Lung (tissue), 11 donors: ENCODE measurements at regions not wholly inside any gene's neighbourhood (a gene's known extent, or its start where the extent isn't known, plus 50 kb on each side); places are given as distances from the start of the nearest gene placed in this dataset.

Experiments
- ATAC-seq: fragments of 200-7000 bp; cut with Tn5 transposase; one replicate; pipeline ENCODE4 v1.9.1; 2020; ENCODE audit warnings: moderate number of reproducible peaks; ENCODE audit not compliant: insufficient read depth, low FRiP score
- DNase-seq, 3 donors: peaks; one replicate each; pipeline ENCODE4 v3.0.0-alpha.2; 2013 to 2017
- H3K27ac ChIP-seq, 2 donors: one replicate each; pipeline ENCODE4 v1.5.1; 2013; ENCODE audit warnings: mild to moderate bottlenecking in 2 of 2, moderate library complexity in 2 of 2, control low read depth in 1 of 2, inconsistent platforms in 1 of 2, low read depth in 1 of 2, low read length in 1 of 2
- H3K27me3 ChIP-seq, 3 donors: one replicate each; pipeline ENCODE4 v1.5.1; 2013; ENCODE audit warnings: low read length in 2 of 3; ENCODE audit not compliant: control insufficient read depth in 3 of 3, insufficient read depth in 3 of 3
- H3K36me3 ChIP-seq, 4 donors: one replicate each; pipeline ENCODE4 v1.5.1; 2013; ENCODE audit warnings: low read length in 4 of 4, mild to moderate bottlenecking in 1 of 4, moderate library complexity in 1 of 4; ENCODE audit not compliant: control insufficient read depth in 4 of 4, insufficient read depth in 4 of 4
- H3K4me1 ChIP-seq, 5 donors: one replicate each; pipeline ENCODE4 v1.5.1; 2013; ENCODE audit warnings: low read length in 5 of 5, mild to moderate bottlenecking in 2 of 5, moderate library complexity in 1 of 5; ENCODE audit not compliant: control insufficient read depth in 5 of 5, insufficient read depth in 5 of 5
- H3K4me3 ChIP-seq: one replicate; pipeline ENCODE4 v1.5.1; 2013; ENCODE audit warnings: mild to moderate bottlenecking, control low read depth, moderate library complexity
- H3K9ac ChIP-seq, 2 donors: one replicate each; pipeline ENCODE4 v1.5.1; 2013; ENCODE audit warnings: low read length in 2 of 2, control low read depth in 1 of 2; ENCODE audit not compliant: insufficient read depth in 1 of 2
- H3K9me3 ChIP-seq, 4 donors: one replicate each; pipeline ENCODE4 v1.5.1; 2013; ENCODE audit warnings: low read length in 3 of 4, mild to moderate bottlenecking in 1 of 4, moderate library complexity in 1 of 4; ENCODE audit not compliant: control insufficient read depth in 4 of 4, insufficient read depth in 3 of 4
- WGBS, 2 donors: extraction: QIAGEN DNeasy Blood & Tissue Kit; methylation state at CpG; one replicate each; pipeline ENCODE4 v1.1.7; 2013; 5-methylcytosine and 5-hydroxymethylcytosine counted together
- TF ChIP-seq, protein P1 (sequence below): IDR thresholded peaks from 2 replicates; pipeline ENCODE4 v1.5.1; 2012; ENCODE audit warnings: mild to moderate bottlenecking; ENCODE audit errors: control extremely low read depth, extremely low read depth
- donor health status: control.
- donor health status: control.
- donor health status: Bipolar disorder and iron deficiency.
- donor health status: healthy.
- donor health status: DM: yes; HTN: yes; CAD: no.

DNA sequence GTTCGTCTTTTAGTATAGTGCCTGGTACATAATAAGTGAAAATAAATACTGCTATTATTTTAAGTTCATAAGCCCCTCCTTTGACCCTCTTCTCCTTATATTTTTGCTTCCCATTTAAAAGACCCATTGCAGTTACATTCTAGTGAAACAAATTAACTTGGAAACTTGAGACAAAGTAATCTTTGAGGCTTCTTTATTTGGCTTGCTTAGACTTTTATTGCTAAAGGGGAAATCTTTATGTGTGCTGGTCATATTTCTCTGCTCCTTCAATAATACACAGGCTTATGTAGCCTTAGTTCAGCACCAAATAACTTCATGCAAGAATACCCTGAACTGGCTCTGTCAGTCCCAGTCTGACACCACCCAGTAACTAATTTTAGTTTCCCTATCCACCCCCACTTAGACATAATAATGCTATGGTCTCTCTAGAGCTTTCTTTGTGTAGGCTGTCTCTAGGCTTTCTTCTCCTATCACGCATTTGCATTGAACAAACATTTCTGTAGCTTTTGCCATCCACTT lies 257.8 kb downstream of the OMA1 start:
- H3K9me3 ChIP-seq, result peaks cover 0 to 4% (median 0%) of the 10 kb centered on the region in 4 donors
- 83 to 84% methylated on average over 2 of the region's 2 CpGs for WGBS, 2 donors
- H3K27me3 ChIP-seq, result no peaks in the 10 kb centered on the region
- no peak overlapping the region for H3K27ac ChIP-seq
- H3K4me1 ChIP-seq, result no peaks in the 10 kb centered on the region
- no peak overlapping the region for H3K4me3 ChIP-seq
- no peak for ATAC-seq
- H3K36me3 ChIP-seq, result no peaks in the 10 kb centered on the region
- TF ChIP-seq, protein P1, sequence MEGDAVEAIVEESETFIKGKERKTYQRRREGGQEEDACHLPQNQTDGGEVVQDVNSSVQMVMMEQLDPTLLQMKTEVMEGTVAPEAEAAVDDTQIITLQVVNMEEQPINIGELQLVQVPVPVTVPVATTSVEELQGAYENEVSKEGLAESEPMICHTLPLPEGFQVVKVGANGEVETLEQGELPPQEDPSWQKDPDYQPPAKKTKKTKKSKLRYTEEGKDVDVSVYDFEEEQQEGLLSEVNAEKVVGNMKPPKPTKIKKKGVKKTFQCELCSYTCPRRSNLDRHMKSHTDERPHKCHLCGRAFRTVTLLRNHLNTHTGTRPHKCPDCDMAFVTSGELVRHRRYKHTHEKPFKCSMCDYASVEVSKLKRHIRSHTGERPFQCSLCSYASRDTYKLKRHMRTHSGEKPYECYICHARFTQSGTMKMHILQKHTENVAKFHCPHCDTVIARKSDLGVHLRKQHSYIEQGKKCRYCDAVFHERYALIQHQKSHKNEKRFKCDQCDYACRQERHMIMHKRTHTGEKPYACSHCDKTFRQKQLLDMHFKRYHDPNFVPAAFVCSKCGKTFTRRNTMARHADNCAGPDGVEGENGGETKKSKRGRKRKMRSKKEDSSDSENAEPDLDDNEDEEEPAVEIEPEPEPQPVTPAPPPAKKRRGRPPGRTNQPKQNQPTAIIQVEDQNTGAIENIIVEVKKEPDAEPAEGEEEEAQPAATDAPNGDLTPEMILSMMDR, result no peak
- DNase-seq, result no peak
- H3K9ac ChIP-seq, result no peak overlapping the region

DNA sequence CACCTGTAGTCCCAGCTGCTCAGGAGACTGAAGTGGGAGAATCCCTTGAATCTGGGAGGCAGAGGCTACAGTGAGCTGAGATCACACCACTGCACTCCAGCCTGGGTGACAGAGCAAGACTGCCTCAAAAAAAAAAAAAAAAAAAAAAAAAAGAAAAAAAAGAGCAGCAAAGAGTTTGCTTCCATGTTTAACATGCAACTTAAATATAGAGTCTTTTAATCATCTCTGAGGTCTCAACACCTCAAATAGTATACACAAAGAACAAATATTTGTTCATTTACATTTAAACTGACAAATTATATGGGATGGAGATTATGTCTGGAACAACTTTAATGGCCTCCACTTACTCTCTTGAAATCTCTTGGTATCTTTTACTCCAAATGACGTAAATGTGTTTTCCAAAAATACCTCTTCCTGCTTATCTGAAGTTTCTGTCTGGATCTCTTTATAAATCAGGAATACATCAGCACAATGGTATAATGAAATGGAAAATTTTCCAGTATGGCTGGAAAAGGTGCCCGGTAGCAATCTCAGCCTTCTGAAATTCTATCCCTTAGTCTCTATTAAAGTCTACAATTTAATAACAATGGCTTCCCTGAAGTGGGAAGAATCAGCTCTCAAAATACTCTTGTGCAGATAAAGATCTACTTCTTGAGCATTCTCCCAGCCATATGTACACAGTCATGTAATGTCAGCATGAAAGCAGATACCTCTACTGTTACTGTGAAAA lies 258.5 kb downstream of the OMA1 start:
- no peak for ATAC-seq
- TF ChIP-seq, protein P1, result no peak
- no peak overlapping the region for H3K27ac ChIP-seq

DNA sequence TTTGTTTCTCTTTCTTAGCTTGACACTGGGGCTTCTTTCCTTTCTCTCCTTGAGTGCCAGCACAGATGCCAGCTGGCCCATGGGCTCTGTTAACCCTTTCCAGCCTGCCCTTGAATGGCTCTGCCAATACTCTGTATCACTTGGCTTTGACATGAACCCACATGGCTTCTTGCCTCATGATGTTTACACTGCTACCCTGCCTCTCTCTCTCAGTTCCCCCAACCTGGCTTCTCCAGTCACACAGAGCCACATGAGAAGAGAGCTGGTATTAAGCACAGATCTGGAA lies 262.4 kb downstream of the OMA1 start:
- TF ChIP-seq, protein P1, result no peak
- ATAC-seq (no peak), DNase-seq (no peak)
- H3K27me3 ChIP-seq, result no peaks in the 10 kb centered on the region
- H3K9ac ChIP-seq, result no peak overlapping the region
- peaks cover 0 to 4% (median 0%) of the 10 kb centered on the region in 4 donors for H3K9me3 ChIP-seq
- no peak overlapping the region for H3K4me3 ChIP-seq
- H3K27ac ChIP-seq, result no peak overlapping the region
- no peaks in the 10 kb centered on the region for H3K4me1 ChIP-seq
- no peaks in the 10 kb centered on the region for H3K36me3 ChIP-seq

More for the DNA sequence above, 258.5 kb downstream of the OMA1 start:
- H3K36me3 ChIP-seq, result no peaks in the 10 kb centered on the region
- peaks cover 0 to 4% (median 0%) of the 10 kb centered on the region in 4 donors for H3K9me3 ChIP-seq
- H3K4me1 ChIP-seq, result no peaks in the 10 kb centered on the region
- no peaks in the 10 kb centered on the region for H3K27me3 ChIP-seq
- 80 to 86% methylated on average over 2 of the region's 2 CpGs for WGBS, 2 donors
- no peak overlapping the region for H3K4me3 ChIP-seq
- no peak for DNase-seq
- no peak overlapping the region for H3K9ac ChIP-seq
